HG02870 (cell line): ENCODE measurements at regions not wholly inside any gene's neighbourhood (a gene's known extent, or its start where the extent isn't known, plus 50 kb on each side); places are given as distances from the start of the nearest gene placed in this dataset.

ENCODE experiments used
- ATAC-seq: cut with Tn5 transposase; IDR thresholded peaks from one replicate; pipeline ENCODE4 v1.9.1; 2021; ENCODE audit warnings: mild to moderate bottlenecking, moderate library complexity; ENCODE audit not compliant: unreplicated experiment

DNA sequence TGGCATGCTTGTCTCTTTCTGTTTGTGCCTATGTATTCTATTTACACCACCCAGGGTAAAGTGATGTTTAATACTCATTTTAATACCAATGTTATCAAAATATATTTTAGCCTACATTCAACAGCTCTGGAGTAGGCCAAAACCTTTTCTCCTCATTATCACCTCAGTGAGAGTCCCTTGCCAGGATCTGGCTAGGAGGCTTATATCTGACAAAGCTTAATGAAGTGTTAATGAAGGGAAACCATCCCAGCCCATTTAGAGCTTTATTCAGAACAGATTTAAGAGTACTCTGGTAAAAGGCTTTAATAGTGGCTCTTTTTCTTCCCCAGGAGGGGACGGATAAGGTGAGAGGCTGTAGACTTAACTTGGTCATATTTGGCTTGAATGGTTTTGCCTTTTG, 137.6 kb downstream of the GRIN2B start:
- no peak for ATAC-seq

DNA sequence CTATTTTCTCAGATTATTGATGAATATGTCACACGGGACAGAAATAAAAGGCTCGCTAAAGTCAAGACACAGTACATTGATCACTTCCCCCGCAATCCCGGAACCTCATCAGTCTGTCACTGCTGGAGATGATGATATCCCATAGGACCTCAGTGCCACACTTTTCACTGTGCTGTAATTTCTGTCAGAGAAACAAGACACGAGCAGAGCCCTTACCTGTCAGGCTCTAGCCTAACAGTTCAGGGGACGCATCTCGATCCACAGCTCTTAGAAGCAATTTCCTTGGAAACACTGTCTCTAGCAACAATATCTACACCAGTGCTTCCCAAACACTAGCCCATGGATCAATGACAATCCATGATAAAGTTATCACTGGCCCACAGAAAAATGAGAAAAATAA, 140.0 kb downstream of the GRIN2B start:
- no peak for ATAC-seq

DNA sequence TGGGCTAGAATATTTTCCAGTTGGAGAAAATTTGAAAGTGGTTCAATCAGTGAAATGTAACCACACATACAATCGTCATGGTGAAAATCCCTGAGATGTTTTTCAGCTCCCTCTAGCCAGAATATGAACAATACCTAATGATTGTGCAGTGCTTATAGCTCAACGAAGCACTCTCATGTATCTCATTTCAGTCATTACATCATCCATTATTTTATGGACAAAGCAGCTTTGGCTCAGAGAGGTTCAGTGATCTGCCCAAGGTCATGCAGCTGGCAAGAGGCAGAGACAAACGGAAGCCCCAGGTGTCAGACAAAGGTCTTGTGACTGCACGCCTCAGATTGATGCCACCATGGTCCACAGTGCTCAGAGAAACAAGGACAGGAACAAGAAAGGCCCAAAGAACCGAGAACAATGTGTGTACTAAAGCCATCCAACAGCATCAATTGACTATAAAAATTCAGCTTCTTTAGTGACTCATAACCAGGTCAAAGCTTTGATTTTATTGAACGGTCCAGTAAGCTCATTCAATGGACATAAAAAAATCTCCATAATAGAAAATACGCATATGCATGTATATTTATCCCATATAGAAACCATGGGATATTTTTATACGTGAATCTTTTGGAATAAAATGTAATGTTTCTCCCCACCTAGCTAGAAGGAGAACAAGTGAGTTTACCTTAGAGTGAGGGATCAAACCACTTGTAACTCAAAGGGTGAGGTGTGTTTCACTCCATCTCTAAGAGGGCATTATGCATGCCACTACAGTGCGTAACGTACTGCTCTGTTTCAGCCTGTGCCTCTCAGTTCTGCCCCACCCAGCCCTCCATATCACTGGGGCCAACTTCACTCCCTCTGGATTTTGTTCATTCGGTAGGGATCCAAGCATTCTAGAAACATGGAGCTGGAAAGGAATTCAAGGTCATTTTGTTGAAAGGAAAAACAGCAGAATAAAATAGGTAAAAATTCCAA, 141.8 kb downstream of the GRIN2B start:
- ATAC-seq: no peak

DNA sequence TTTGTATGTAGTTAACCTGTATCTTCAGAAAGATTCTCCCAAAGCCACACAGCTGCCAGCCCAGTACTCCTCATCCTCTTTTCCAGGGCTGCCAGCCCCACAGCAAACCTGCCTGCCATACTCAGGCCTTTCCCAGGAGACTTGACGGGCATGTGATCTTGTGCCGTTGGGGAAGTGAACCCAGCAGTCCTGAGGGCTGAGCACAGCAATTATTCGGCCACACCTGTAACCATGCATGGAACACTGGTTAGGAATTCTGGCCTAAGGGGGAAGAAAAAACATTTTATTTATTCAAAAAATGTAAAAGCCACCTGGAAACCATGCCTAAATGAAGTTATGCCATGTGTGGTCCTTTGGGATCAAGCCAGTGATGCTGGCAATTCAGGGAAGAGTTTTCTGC, 145.3 kb downstream of the GRIN2B start:
- ATAC-seq: no peak

GRCh38 chr12:13835652-13836051, 145.8 kb downstream of the GRIN2B start:
- no peak for ATAC-seq

DNA sequence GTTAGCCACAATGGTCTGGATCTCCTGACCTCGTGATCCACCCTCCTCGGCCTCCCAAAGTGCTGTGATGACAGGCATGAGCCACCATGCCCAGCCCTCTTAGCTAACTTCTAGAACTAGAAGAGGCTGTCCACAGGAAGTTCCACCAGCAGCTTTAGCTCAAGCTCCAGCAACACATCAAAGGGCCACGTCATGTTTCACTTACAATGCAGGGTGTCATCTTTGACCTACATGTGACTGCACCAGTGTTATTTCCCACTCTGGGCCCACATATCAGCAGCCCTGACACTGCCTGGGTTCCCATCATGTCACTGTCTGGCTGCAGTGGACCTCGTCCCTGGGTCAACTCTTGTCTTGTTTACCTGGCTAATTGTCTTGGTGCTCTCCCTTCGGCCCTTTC, 147.2 kb downstream of the GRIN2B start:
- no peak for ATAC-seq

- ATAC-seq: no peak
These were observed 164.3 kb downstream of the GRIN2B start for GRCh38 chr12:13817131-13817530.

DNA sequence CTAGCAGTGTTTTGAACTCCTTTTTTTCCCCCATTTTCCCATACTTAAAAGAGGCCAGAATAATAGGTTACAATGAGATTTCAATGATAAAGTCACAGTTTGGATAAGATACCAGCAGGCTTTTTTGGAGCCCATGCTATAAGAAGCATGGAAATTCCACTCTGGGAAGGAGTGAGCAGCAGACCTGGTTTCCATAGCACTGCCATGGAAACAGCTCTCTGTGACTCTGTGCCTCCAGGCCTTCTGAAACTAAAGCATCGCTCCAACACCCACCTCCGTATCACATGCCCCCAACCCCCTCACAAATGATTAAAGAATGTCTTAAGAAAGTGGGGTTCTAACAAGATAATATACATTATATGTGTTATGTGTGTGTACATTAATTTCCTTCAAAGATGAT, 165.0 kb downstream of the GRIN2B start:
- no peak for ATAC-seq

DNA sequence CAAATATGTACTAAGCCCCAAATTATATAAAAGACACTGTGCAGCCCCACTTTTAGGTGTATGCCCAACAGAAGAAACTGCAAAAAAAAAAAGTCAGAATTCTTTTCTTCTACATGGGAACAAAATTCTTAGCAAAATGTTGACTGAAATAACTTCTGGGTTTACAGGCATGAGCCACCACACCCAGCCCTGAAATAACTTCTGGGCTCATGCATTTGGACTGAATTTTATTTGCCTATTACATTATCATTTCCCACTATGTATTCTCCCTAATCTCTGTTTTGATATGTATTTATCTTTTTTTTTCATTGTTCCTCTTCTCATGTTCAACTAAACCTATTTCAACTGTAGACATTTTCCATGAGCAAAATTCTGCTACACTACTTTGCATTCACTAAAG, 169.2 kb downstream of the GRIN2B start:
- ATAC-seq: no peak

GRCh38 chr12:13811061-13811460, 170.3 kb downstream of the GRIN2B start:
- no peak for ATAC-seq

DNA sequence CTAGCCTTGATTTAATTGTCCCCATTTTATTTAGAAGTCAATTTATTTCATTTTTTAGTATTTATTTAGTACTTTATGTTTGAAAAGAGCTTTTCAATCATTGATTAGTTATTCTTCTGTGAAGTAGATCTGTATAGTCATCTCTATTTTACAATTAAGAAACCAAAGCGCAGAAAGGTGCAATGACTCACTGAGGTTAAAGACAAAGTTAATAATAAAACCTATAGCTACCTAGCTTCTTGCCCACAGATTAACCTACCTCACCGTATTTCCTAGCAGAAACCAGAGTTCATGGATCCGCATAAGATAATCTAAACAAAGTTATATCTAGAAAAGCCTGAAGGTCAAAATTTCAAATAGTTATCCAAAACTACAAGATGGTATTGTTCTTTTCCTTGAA, 176.4 kb downstream of the GRIN2B start:
- ATAC-seq: no peak

DNA sequence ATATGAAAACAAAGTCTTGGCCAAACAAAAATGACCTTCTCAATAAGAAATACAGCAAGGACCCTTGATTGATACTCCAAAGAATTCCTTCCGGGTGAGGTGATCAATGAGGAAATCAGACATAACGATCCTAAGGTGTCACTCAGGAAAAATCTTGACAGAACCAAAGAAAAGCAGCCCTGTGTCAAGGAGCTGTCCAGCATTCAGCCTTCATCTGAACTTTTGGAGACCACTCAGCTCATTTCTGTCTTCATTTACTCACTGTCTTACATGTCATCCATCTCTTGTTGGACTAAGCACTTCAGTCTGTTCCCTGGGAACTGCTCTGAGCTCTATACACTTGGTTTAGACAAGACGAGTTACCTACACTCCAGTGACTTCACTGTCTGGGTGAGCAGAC, 179.9 kb downstream of the GRIN2B start:
- no peak for ATAC-seq

DNA sequence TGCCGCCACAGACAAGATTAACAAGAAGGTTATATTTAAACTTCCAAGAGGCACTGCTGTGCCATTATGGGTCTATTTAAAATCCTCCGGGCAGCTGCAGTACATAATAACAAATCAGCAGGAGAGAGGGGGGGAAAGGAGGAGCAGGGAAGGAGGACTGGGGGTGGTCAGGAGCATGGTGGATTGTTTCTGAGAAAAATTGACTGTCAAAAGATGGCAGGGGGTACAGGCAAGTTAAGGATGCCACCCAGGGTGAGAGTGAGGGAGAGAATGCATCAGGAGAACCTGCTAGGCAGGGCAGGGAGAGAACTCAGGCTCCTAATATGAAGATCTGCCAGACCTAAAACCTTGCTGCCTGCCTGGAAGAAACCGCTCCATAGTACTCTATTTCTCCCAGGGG, 181.8 kb downstream of the GRIN2B start:
- ATAC-seq: no peak

DNA sequence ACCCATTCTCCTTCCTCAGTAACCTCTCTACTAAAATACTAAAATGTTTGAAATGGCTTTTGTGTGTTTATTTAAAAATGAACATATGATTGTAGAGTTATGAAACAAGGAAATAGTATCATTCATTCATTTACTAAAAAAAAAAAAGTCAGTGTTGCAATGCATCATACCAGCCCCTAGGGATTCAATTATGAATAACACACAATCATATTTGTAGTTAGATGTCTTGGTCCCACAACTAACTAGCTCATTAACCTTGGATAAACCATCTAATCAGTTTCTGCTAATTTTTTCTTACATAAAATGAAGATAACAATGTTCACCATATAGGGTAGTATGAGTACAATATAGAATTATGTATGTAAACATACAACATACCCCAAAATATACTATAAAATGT, 183.2 kb downstream of the GRIN2B start:
- ATAC-seq: no peak

DNA sequence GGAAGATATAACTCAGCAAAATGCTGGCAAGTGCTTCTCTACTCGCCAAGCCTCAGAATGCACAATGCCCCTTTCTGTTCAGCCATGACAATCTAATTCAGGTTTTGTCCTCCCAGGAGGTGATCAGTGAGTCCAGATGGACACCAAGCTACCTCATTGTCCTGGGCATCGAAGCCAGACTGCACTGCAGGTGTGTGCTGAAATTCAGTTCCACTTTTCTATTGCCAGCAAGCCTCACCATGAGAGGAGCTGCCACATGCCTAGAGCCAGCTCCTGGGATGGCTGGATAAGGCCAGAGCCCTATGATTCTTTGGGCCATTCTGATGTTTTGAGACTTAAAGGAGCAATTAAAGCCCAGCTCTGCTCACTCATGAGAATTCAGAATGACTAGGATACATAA, 186.7 kb downstream of the GRIN2B start:
- no peak for ATAC-seq

DNA sequence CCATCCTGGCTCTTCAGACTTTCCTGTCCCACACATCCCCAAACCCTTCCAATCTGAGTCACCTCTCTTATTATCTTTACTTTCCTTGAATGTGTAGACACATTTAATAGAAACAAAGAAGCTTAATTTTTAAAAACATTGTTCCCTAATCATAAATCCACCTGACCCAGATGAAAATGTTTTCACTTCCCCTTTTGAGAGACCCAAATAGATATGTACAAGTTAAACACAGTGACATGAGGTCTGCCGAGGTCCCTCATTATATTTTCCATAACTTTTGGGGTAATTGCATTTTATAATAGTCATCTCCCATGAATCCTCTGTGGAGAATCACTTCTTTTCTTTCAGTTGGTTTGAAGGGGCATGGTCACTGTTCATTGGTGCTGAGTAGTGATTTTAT, 191.1 kb downstream of the GRIN2B start:
- ATAC-seq: no peak

GRCh38 chr12:13788626-13789025, 192.8 kb downstream of the GRIN2B start:
- no peak for ATAC-seq

- ATAC-seq: no peak
These were observed 194.8 kb downstream of the GRIN2B start for GRCh38 chr12:13786646-13787045.

- no peak for ATAC-seq
These were observed 196.9 kb downstream of the GRIN2B start for GRCh38 chr12:13784504-13784903.

GRCh38 chr12:13780453-13780852, 200.9 kb downstream of the GRIN2B start:
- ATAC-seq: no peak

- ATAC-seq: no peak
These were observed 204.0 kb downstream of the GRIN2B start for GRCh38 chr12:13777374-13777773.

GRCh38 chr12:13772264-13772663, 209.1 kb downstream of the GRIN2B start:
- no peak for ATAC-seq

GRCh38 chr12:13770576-13770975, 210.8 kb downstream of the GRIN2B start:
- no peak for ATAC-seq
